Lower leg skin (tissue), 4 donors: ENCODE measurements at regions not wholly inside any gene's neighbourhood (a gene's known extent, or its start where the extent isn't known, plus 50 kb on each side); places are given as distances from the start of the nearest gene placed in this dataset.
"Not testable (repeated sequence)": the region's sequence is repeated elsewhere in the genome, so short reads cannot be mapped to it uniquely, and the experiment has no call there.

ENCODE experiments used
- DNase-seq, 2 donors: peaks; one replicate each; pipeline ENCODE4 v3.0.0-alpha.2; 2019; ENCODE audit warnings: low spot score in 2 of 2
- H3K4me3 ChIP-seq: fragments of 200-600 bp; sonication (generic); 2 replicates; pipeline ENCODE4 v1.5.1; 2017; ENCODE audit warnings: mild to moderate bottlenecking, low read depth; ENCODE audit not compliant: poor library complexity, severe bottlenecking
- POLR2A ChIP-seq, 2 donors: fragments of 450-650 bp; IDR thresholded peaks; one replicate each; pipeline ENCODE4 v1.6.1; 2016 to 2017; ENCODE audit warnings: antibody characterized with exemption in 2 of 2, mild to moderate bottlenecking in 1 of 2, moderate library complexity in 1 of 2
- WGBS, 2 donors: methylation state at CpG; one replicate each; pipeline ENCODE4 v1.1.5; 2018; 5-methylcytosine and 5-hydroxymethylcytosine counted together
- intact Hi-C: fragments of 100-400 bp; cut with DNase I; formaldehyde crosslinking; loops from one replicate; pipeline ENCODE4 v1.15.0; 2023; ENCODE audit warnings: low total_unique reads
- TF ChIP-seq, protein P1 (sequence below), 3 donors: fragments of 450-650 bp; IDR thresholded peaks; one replicate each; pipeline ENCODE4 v1.5.1; 2016; ENCODE audit warnings: antibody characterized with exemption in 3 of 3, mild to moderate bottlenecking in 3 of 3, moderate library complexity in 2 of 3

DNA sequence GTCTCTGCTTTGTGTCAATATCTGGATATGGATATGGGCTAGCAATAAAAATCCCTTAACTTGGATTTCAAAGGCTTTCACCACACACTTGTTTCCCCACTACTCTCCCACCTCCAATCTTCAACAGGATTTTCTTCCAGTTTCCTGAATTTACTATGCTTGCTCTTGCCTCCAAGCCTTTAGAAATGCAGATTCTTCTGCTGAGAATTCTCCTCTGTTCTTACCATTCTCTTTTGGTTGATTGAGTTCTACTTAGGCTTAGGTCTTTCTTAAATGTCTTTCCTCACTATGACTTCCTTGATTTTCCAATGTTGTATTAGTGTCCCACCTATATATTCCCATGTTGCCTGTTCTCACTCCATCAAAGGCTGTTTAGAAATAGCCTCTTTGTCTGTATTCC, 1502.4 kb upstream of the TENM4 start:
- DNase-seq, result no peak
- H3K4me3 ChIP-seq, result no peak overlapping the region
- intact Hi-C loops, result no loop called here
- TF ChIP-seq POLR2A (IDR thresholded peaks at IDR 0.05), result no peak
- TF ChIP-seq, protein P1, sequence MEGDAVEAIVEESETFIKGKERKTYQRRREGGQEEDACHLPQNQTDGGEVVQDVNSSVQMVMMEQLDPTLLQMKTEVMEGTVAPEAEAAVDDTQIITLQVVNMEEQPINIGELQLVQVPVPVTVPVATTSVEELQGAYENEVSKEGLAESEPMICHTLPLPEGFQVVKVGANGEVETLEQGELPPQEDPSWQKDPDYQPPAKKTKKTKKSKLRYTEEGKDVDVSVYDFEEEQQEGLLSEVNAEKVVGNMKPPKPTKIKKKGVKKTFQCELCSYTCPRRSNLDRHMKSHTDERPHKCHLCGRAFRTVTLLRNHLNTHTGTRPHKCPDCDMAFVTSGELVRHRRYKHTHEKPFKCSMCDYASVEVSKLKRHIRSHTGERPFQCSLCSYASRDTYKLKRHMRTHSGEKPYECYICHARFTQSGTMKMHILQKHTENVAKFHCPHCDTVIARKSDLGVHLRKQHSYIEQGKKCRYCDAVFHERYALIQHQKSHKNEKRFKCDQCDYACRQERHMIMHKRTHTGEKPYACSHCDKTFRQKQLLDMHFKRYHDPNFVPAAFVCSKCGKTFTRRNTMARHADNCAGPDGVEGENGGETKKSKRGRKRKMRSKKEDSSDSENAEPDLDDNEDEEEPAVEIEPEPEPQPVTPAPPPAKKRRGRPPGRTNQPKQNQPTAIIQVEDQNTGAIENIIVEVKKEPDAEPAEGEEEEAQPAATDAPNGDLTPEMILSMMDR (IDR thresholded peaks at IDR 0.05), result no peak

DNA sequence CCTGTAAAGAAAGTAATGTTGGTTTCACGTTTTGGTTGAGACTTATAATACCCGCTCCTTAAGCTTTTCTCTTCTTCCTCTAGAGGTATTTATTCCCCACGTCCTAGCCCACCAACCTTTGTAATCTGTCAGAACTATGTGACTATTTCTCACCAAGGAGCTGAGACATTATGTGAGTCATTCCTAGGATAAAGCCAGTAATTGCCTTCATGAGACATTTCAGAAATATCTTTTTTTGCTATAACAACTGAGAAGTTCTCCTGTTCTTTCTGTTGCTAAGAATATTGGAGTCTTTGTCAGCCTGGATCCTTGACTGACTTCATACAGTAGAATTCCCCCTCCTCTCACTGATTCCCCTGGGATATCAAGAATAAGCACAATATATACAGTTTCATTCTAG, 1497.0 kb upstream of the TENM4 start:
- 82 to 88% methylated on average over 3 of the region's 3 CpGs for WGBS, 2 donors
- intact Hi-C loops, result no loop called here
- H3K4me3 ChIP-seq, result no peak overlapping the region

DNA sequence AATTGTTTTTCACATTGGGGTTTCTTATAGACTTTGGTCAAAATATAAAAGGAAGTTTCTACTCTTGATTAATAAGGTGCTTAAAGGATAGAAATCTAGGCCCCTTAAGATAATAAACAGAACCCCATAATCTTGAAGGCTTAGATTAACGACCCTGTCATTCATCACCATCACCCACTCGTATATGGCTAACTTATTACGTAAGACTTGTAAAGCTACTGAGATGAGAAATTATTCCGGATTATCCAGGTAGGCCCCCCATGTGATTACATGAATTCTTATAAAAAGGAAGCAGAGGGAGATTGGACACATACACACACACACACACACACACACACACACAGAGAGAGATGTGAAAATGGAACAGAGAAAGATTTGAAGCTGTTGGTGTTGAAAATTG, 1489.2 kb upstream of the TENM4 start:
- no peak for DNase-seq
- TF ChIP-seq POLR2A (IDR thresholded peaks at IDR 0.05), result no peak
- TF ChIP-seq, protein P1 (IDR thresholded peaks at IDR 0.05), result no peak
- H3K4me3 ChIP-seq, result no peak overlapping the region
- WGBS, 2 donors, result 86 to 91% methylated on average over 4 of the region's 4 CpGs
- intact Hi-C loops, result no loop called here

More for the DNA sequence above, 1497.0 kb upstream of the TENM4 start:
- no peak for DNase-seq
- TF ChIP-seq POLR2A (IDR thresholded peaks at IDR 0.05), result no peak
- TF ChIP-seq, protein P1 (IDR thresholded peaks at IDR 0.05), result no peak

DNA sequence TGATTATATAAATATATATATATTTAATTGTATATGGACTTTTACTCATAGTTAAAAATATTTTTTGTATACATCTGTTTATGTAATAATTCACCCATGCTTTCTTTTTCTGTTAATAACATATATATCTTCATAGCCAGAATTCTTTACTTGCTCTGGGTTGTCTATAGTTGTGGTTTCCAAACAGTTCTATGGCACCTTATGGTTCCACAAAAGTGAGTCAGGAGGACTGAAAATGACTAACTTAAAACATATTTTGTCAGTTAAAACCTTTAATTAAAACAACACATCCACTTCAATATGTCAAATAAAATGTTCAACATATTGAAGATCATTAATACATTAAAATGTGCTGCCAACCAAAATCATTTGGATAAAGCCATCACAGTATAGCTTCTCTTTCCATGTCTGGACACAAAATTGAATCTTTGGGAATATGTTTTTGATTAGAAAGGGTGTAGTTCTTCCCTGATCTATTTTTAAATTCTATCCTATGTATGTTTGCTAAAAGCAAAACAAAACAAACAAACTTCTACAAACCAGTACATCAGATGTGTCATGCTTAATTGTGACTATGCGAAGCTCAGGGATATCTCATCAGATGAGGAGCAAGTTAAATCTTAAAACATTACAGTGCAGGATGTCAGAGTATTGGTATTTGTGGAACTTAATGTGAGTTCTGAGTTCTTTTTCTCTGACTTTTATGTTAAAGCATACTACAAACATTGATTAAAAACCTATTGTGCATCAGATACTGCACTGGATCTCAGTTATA, 1488.4 kb upstream of the TENM4 start:
- no peak for DNase-seq
- 82 to 87% methylated on average over 1 of the region's 1 CpG for WGBS, 2 donors
- H3K4me3 ChIP-seq, result no peak overlapping the region
- TF ChIP-seq, protein P1 (IDR thresholded peaks at IDR 0.05), result no peak
- intact Hi-C loops, result no loop called here

DNA sequence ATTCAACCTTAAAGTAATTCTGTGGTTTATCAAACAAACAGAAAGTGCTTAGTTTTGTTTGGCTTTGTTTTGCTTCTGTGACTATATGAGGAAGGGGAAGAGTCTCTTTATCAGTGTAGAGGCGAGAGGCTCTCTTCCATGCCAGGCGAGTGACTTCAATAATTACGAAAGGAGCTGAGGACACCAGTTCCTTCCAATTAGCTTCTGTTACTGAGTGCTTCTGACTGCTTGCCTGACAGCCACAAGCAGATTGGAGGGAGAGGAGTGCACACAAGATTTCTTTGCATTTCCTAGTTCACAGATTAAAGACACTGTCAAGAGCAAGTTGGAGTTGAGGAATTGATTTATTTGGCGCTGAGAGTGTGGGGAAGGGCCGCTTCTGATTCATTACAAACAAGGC, 1484.5 kb upstream of the TENM4 start:
- no peak for DNase-seq
- intact Hi-C loops, result no loop called here
- 83 to 87% methylated on average over 5 of the region's 5 CpGs for WGBS, 2 donors
- no peak overlapping the region for H3K4me3 ChIP-seq
- no peak for TF ChIP-seq POLR2A (IDR thresholded peaks at IDR 0.05)
- TF ChIP-seq, protein P1 (IDR thresholded peaks at IDR 0.05), result no peak

DNA sequence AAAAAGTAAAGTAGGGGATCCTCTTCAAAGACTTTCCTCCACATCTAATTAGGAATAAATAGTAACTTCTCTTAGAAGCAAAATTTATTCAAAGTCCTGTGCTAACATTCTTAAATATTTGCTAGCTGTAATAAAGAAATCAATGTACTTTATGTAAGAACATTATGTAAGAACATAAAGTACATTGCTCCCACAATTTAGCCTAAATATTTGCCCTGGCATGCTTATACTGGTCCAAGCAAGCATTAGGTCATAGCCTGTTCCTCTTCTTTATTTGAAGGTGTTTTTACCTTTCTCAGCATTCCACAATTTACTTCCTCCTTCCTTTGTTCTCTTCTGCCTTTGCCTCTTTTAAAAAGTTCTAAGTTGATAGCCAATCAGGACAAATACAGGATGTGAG, 1480.5 kb upstream of the TENM4 start:
- H3K4me3 ChIP-seq, intact Hi-C loops, DNase-seq: not testable (repeated sequence)
